Aorta (tissue), 5 donors: ENCODE measurements at regions not wholly inside any gene's neighbourhood (a gene's known extent, or its start where the extent isn't known, plus 50 kb on each side); places are given as distances from the start of the nearest gene placed in this dataset.

ENCODE experiments used
- ATAC-seq: fragments of 200-7000 bp; cut with Tn5 transposase; one replicate; pipeline ENCODE4 v1.9.1; 2022; ENCODE audit warnings: moderate library complexity; ENCODE audit not compliant: low FRiP score
- DNase-seq, 2 donors: peaks; one replicate each; pipeline ENCODE4 v3.0.0-alpha.2; 2020
- H3K27ac ChIP-seq, 2 donors: one replicate each; pipeline ENCODE4 v1.5.1; 2013; ENCODE audit warnings: low read length in 2 of 2, mild to moderate bottlenecking in 2 of 2, moderate library complexity in 2 of 2, control low read depth in 1 of 2, inconsistent platforms in 1 of 2, low read depth in 1 of 2
- H3K27me3 ChIP-seq, 2 donors: one replicate each; pipeline ENCODE4 v1.6.1; 2013; ENCODE audit warnings: control low read depth in 1 of 2, low read length in 1 of 2, mild to moderate bottlenecking in 1 of 2, moderate library complexity in 1 of 2; ENCODE audit not compliant: insufficient read depth in 2 of 2, control insufficient read depth in 1 of 2
- H3K36me3 ChIP-seq, 2 donors: one replicate each; pipeline ENCODE4 v1.6.1; 2013; ENCODE audit warnings: control low read depth in 1 of 2, low read length in 1 of 2, mild to moderate bottlenecking in 1 of 2; ENCODE audit not compliant: insufficient read depth in 2 of 2, control insufficient read depth in 1 of 2
- H3K4me1 ChIP-seq, 2 donors: one replicate each; pipeline ENCODE4 v1.6.1; 2013; ENCODE audit warnings: low read length in 2 of 2, control low read depth in 1 of 2, mild to moderate bottlenecking in 1 of 2, moderate library complexity in 1 of 2; ENCODE audit not compliant: insufficient read depth in 2 of 2, control insufficient read depth in 1 of 2
- H3K4me3 ChIP-seq, 2 donors: one replicate each; pipeline ENCODE4 v1.5.1; 2013; ENCODE audit warnings: low read length in 2 of 2, control low read depth in 1 of 2, mild to moderate bottlenecking in 1 of 2
- H3K9me3 ChIP-seq: one replicate; pipeline ENCODE4 v1.6.1; 2013; ENCODE audit warnings: mild to moderate bottlenecking, low read length; ENCODE audit not compliant: control insufficient read depth
- WGBS, 2 donors: extraction: QIAGEN DNeasy Blood & Tissue Kit; methylation state at CpG; one replicate each; pipeline ENCODE4 v1.1.7; 2013; 5-methylcytosine and 5-hydroxymethylcytosine counted together
- intact Hi-C, 2 donors: fragments of 100-400 bp; cut with DNase I; formaldehyde crosslinking; loops; one replicate each; pipeline versions ENCODE4 v1.14.2 to v1.15.0; 2022
- donor health status: healthy with polysubstance abuse.
- donor health status: Bipolar disorder and iron deficiency.
- donor health status: DM: no; HTN: no; CAD: no.
- donor health status: DM: no; HTN: no; CAD: no.
- donor health status: DM: yes; HTN: yes; CAD: no.

DNA sequence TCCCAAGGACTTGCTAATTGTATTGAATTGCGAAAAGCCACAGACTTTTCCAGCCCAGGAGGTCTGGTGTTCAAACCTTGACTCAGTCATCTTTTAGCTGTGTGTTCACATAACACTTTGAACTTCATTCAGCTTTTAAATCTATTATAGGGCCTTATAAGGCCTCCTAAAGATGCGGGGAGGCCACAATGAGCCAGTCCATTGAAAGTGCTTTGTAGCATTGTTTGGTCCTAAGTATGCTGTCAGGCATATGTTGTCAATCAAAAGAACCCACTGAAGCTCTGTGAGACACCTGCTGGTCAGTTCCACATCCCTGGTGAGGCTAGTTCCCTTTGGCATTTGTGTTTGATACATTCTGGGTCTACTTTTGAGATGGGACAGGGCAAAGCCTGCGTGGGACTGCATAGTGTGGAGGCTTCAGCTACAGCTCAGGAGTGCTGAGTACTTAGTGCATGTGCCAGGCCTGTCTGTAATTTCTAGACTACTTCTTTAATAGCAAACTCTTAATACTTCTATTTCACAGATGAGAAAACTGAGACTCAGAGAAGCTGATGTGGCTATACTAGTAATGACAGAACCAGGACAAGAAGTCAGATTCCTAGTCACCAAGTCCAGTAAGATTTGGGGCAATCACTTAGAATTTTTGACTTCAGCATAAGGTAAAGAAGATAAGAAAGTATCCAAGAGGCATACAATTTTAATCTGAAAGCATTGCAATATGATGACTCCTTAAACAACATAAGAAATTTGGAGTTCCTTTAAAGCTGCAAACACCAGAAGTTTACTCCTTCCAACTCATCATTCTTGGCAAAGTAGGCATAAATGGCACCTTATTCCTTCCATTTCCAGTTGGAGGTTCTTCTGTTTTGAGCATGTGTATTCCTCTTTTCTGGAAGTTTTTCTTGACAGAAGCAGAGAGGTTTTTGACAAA lies 213.0 kb downstream of the PDCD6IP start:
- 98 to 99% methylated on average over 3 of the region's 3 CpGs for WGBS, 2 donors
- Histone ChIP-seq H3K9me3 (no peaks in the 10 kb centered on the region), H3K4me3 (no peak overlapping the region), H3K27ac (no peak overlapping the region), H3K4me1 (peaks cover 2% of the 10 kb centered on the region in 2 donors), H3K36me3 (no peaks in the 10 kb centered on the region), H3K27me3 (no peaks in the 10 kb centered on the region)
- intact Hi-C loops, result no loop called here
- DNase-seq (no peak), ATAC-seq (no peak)

DNA sequence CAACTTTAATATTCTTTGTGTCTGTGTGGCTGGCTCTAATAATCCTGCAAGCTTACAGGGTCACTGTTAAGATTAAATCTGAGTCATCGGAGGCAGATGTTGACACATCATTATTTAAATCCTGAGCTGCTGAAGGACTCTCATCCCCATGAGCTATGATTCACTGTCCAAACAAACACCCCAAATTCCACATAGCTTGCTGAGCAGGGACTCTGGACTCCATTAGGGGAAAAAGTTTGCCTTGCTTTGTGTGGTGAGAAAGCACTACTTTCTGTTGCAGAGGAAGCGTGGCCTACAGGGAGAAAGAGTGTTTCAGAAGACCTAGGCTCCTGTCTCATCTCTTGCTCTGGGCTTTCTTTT lies 213.7 kb downstream of the PDCD6IP start:
- Histone ChIP-seq H3K27me3 (no peaks in the 10 kb centered on the region), H3K4me3 (no peak overlapping the region), H3K4me1 (peaks cover 2% of the 10 kb centered on the region in 2 donors), H3K27ac (no peak overlapping the region), H3K9me3 (no peaks in the 10 kb centered on the region), H3K36me3 (no peaks in the 10 kb centered on the region)
- DNase-seq, result no peak
- ATAC-seq, result peak; percentile 72
- 28 to 33% methylated on average over 2 of the region's 2 CpGs for WGBS, 2 donors
- intact Hi-C loops, result no loop called here

DNA sequence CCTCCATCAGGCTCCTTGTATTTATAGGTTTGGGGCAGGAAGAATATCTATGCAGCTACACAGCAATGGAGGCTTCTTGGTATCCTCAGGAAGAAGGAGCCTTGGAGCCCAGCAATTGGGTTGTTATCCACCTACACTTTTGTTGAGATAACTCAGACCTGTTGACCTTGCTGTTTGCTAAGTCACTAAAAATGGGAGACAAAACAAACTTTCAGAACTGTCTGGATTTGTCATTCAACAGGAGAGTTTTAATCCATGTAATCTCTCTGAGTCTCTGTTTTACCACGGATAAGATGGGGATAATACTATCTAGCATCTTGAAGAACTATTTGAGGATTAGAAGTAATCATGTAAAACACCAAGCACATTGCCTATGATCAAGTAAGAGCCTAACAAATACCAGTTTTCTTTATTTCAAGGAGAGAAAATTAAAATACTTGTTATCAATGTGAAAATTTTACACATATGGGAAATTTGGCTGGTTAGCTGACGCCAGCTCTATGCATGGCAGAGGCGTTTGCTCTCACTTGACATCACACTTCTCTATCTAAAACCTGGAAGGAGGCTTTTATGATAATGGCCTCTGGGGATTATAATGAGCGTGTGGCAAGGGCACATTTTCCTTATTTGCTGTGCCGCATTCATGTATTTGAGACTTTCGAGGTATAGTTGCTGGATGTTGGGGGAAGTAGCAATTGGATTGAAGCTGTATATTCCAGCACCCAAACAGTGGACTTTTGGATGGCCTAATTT lies 215.6 kb downstream of the PDCD6IP start:
- intact Hi-C loops, result no loop called here
- H3K9me3 ChIP-seq, result no peaks in the 10 kb centered on the region

DNA sequence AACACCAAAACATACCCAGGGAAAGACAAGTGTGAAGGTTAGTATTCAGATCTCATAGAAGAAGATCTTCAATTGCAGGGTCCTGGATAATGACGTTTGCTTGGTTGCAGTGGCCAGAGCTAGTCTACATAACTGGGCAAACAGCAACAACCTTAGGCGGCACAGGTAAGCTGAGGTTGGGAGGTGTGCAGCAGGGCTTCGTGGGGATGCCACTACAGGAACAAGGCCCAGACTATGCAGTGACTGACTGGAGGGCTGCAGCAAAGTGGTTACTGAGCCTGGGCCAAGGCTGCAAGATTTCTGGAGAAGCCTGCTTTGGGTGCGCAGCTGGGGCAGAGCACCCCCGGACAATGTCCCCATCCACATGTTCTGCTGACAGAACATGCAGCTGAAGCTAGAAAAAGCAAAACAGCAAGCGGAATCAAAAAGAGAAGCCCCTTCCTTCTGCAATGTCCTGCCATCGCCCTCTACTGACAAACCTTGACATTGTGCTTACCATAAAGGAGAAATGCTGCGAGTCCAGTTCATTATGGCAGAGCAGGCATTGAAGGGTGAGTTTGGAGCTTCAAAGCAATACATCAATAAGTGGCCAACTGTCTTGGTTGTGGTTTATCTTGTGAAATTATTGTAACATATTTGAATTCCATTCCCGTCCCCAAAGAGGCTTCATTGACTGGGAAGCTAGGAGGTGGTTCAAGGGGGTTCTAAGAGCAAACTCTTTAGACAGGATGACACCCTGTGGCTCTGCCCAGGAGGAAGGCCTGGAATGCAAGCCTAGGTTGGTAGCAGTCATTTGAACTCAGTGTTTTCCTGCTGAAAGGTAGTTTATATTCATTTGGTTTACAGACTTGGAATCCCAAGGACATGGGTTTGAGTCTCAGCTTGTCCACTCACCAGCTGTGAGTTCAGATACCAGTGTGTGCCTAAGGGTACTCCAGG lies 217.0 kb downstream of the PDCD6IP start:
- Histone ChIP-seq H3K4me3 (no peak overlapping the region), H3K36me3 (no peaks in the 10 kb centered on the region), H3K4me1 (peaks cover 2 to 3% of the 10 kb centered on the region in 2 donors), H3K9me3 (no peaks in the 10 kb centered on the region), H3K27ac (no peak overlapping the region), H3K27me3 (no peaks in the 10 kb centered on the region)
- DNase-seq, result no peak
- ATAC-seq, result no peak
- intact Hi-C loops, result no loop called here
- WGBS, 2 donors, result 94 to 95% methylated on average over 9 of the region's 9 CpGs

More for the DNA sequence above, 215.6 kb downstream of the PDCD6IP start:
- H3K4me3 ChIP-seq, result no peak overlapping the region
- no peak for ATAC-seq
- H3K27me3 ChIP-seq, result no peaks in the 10 kb centered on the region
- no peaks in the 10 kb centered on the region for H3K36me3 ChIP-seq
- 95 to 96% methylated on average over 6 of the region's 6 CpGs for WGBS, 2 donors
- no peak for DNase-seq
- H3K27ac ChIP-seq, result no peak overlapping the region
- H3K4me1 ChIP-seq, result peaks cover 2 to 3% of the 10 kb centered on the region in 2 donors

DNA sequence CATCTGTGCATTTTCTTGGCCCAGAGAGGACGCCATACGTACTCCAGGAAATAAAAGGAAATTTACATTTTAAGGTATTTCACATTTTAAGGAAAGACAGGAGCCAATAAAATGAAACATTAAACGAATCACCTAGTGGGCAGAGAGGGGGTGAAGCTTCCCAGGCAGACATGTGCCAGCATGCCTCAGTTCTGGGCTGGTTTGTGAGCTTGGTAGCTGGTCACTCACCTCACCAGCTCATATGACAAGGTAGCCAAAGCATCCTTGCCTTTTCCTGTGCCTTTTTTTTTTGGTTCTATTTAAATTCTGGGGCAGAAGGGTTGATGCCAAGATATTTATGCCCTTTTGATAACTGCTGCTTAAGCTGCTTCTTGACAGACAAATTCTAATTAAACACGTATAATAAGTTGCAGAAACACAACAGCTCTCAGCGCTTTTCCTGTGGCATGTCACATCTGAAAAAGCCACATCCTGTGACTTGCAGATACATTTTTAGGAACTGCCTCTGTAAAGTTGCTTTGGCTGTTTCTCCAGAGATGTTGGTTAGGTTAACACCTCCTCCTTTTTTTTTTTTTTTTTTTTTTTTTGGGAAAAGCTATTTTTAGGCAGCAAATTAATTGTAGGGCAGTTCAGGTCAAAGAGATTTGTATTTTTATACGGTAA lies 218.6 kb downstream of the PDCD6IP start:
- intact Hi-C loops, result no loop called here
- WGBS, 2 donors, result 71 to 79% methylated on average over 6 of the region's 6 CpGs
- Histone ChIP-seq H3K4me1 (peaks cover 2 to 3% of the 10 kb centered on the region in 2 donors), H3K36me3 (no peaks in the 10 kb centered on the region), H3K27ac (no peak overlapping the region), H3K9me3 (no peaks in the 10 kb centered on the region), H3K4me3 (no peak overlapping the region), H3K27me3 (no peaks in the 10 kb centered on the region)
- no peak for DNase-seq
- ATAC-seq, result no peak

DNA sequence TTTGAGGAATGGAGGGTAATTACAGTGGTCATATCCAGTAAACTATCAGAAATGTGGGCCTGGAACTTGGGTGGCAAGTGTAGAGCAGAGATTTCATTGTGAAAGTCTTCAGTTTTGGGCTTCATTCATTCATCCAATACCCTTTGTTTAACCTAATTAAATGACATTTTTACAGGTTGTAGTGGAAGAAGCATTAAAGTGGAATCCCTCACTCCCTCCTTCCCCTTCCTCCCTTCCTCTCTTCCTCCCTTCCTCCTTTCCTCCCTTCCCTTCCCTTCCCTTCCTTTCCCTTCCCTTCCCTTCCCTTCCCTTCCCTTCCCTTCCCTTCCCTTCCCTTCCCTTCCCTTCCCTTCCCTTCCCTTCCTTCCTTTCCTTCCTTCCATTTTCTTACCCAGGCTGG lies 219.3 kb downstream of the PDCD6IP start:
- no peak for ATAC-seq
- peaks cover 0 to 1% of the 10 kb centered on the region in 2 donors for H3K4me1 ChIP-seq

DNA sequence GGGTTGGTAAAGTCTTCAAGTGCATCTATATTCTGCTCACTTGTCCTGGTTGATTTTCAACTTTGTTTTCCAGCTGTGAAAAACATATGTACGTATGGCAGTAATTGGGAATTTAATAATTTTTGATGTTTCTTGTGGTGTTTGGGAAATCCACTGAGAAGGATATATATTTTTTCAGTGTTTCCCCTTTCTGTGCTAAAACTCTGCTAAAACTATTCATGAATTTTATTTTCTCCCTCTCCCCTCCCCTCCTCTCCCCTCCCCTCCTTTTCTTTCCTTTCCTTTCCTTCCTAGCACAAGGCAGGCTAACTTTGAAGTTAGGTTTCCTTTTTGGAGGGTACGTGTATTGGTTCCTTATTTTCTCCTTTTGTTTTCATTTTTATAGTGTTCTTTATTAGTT lies 220.7 kb downstream of the PDCD6IP start:
- intact Hi-C loops, result no loop called here
- no peak overlapping the region for H3K27ac ChIP-seq
- no peak for ATAC-seq
- H3K27me3 ChIP-seq, result no peaks in the 10 kb centered on the region
- no peak for DNase-seq
- no peaks in the 10 kb centered on the region for H3K9me3 ChIP-seq
- peaks cover 0 to 1% of the 10 kb centered on the region in 2 donors for H3K4me1 ChIP-seq
- H3K36me3 ChIP-seq, result no peaks in the 10 kb centered on the region
- H3K4me3 ChIP-seq, result no peak overlapping the region
- whole genome bisulfite sequencing, 2 donors, result 91 to 92% methylated on average over 2 of the region's 2 CpGs

More for the DNA sequence above, 219.3 kb downstream of the PDCD6IP start:
- no peak overlapping the region for H3K4me3 ChIP-seq
- no peak overlapping the region for H3K27ac ChIP-seq
- intact Hi-C loops, result no loop called here
- no peak for DNase-seq
- no peaks in the 10 kb centered on the region for H3K27me3 ChIP-seq
- H3K36me3 ChIP-seq, result no peaks in the 10 kb centered on the region
- no peaks in the 10 kb centered on the region for H3K9me3 ChIP-seq

DNA sequence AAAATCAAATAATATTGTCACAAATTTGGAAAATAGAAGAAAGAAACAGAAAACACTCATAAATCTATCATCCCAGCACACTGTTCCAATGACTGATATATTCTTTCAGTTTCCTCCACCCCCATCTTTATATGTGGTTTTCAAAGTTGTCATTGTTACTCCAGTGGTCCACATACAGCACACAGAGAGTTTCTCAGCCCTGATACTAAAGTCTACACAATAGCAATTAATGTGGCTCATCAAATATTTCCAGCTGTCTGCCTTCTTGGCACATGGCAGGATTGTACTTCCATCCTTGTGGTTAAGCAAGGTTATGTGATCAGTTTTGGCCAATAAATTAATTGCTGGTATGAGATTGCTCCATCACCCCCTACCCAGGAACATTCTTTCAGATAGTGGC lies 221.7 kb downstream of the PDCD6IP start:
- ATAC-seq (no peak), DNase-seq (no peak)
- Histone ChIP-seq H3K4me1 (peaks cover 0 to 1% of the 10 kb centered on the region in 2 donors), H3K36me3 (no peaks in the 10 kb centered on the region), H3K4me3 (no peak overlapping the region), H3K27ac (no peak overlapping the region), H3K27me3 (no peaks in the 10 kb centered on the region), H3K9me3 (no peaks in the 10 kb centered on the region)
- intact Hi-C loops, result no loop called here
